Thoracic aorta (tissue), 2 donors: ENCODE measurements at regions not wholly inside any gene's neighbourhood (a gene's known extent, or its start where the extent isn't known, plus 50 kb on each side); places are given as distances from the start of the nearest gene placed in this dataset.

ENCODE experiments used
- ATAC-seq: fragments of 150-250 bp; one replicate; pipeline ENCODE4 v1.8.0; 2017; ENCODE audit warnings: low read depth; ENCODE audit not compliant: insufficient number of reproducible peaks, low FRiP score
- DNase-seq: peaks from one replicate; pipeline ENCODE4 v3.0.0-alpha.2; 2020; ENCODE audit warnings: low spot score
- H3K27ac ChIP-seq, 2 donors: fragments of 200-600 bp; sonication (generic); 1 replicate in 1 of 2; 2 replicates in 1 of 2; pipeline ENCODE4 v1.5.1; 2016; ENCODE audit warnings: mild to moderate bottlenecking in 2 of 2, moderate library complexity in 2 of 2
- H3K27me3 ChIP-seq: fragments of 200-600 bp; sonication (generic); replicated peaks from 2 replicates; pipeline ENCODE4 v1.6.0; 2016; ENCODE audit warnings: mild to moderate bottlenecking; ENCODE audit not compliant: insufficient read depth
- H3K36me3 ChIP-seq: fragments of 200-600 bp; sonication (generic); one replicate; pipeline ENCODE4 v1.5.1; 2016
- H3K4me1 ChIP-seq, 2 donors: fragments of 200-600 bp; sonication (generic); 1 replicate in 1 of 2; 2 replicates in 1 of 2; pipeline versions ENCODE4 v1.5.1 to v1.6.0; 2016; ENCODE audit warnings: low read depth in 2 of 2, mild to moderate bottlenecking in 1 of 2; ENCODE audit not compliant: control insufficient read depth in 1 of 2
- H3K4me3 ChIP-seq: fragments of 200-600 bp; sonication (generic); 2 replicates; pipeline ENCODE4 v1.5.1; 2016; ENCODE audit warnings: mild to moderate bottlenecking
- H3K9me3 ChIP-seq: fragments of 200-600 bp; sonication (generic); 2 replicates; pipeline ENCODE4 v1.5.1; 2016
- CTCF ChIP-seq: fragments of 200-600 bp; sonication (generic); IDR thresholded peaks from one replicate; pipeline ENCODE4 v1.5.1; 2019; ENCODE audit warnings: antibody characterized with exemption

GRCh38 chr6:167704396-167704901 lies 122.3 kb upstream of the AFDN start:
- no peak for TF ChIP-seq CTCF
- H3K4me1 ChIP-seq, result peaks cover 0 to under 1% of the 10 kb centered on the region in 2 donors
- no peaks in the 10 kb centered on the region for H3K36me3 ChIP-seq
- no peaks in the 10 kb centered on the region for H3K27me3 ChIP-seq
- no peaks in the 10 kb centered on the region for H3K9me3 ChIP-seq
- no peak overlapping the region for H3K27ac ChIP-seq
- no peak overlapping the region for H3K4me3 ChIP-seq
- ATAC-seq (no peak), DNase-seq (no peak)

- DNase-seq (no peak), ATAC-seq (no peak)
- H3K9me3 ChIP-seq, result no peaks in the 10 kb centered on the region
- TF ChIP-seq CTCF, result no peak
- H3K4me3 ChIP-seq, result no peak overlapping the region
- H3K36me3 ChIP-seq, result no peaks in the 10 kb centered on the region
- no peaks in the 10 kb centered on the region for H3K4me1 ChIP-seq
- no peak overlapping the region for H3K27ac ChIP-seq
- no peaks in the 10 kb centered on the region for H3K27me3 ChIP-seq
Observed at GRCh38 chr6:167705211-167705750, 121.4 kb upstream of the AFDN start.

- Histone ChIP-seq H3K27ac (no peak overlapping the region), H3K9me3 (no peaks in the 10 kb centered on the region), H3K36me3 (no peaks in the 10 kb centered on the region), H3K27me3 (no peaks in the 10 kb centered on the region), H3K4me3 (no peak overlapping the region), H3K4me1 (no peaks in the 10 kb centered on the region)
- no peak for TF ChIP-seq CTCF
- ATAC-seq (no peak), DNase-seq (no peak)
Observed at GRCh38 chr6:167706313-167707109, 120.2 kb upstream of the AFDN start.

- H3K27ac ChIP-seq, result no peak overlapping the region
- no peaks in the 10 kb centered on the region for H3K4me1 ChIP-seq
- H3K36me3 ChIP-seq, result no peaks in the 10 kb centered on the region
- H3K9me3 ChIP-seq, result no peaks in the 10 kb centered on the region
- no peaks in the 10 kb centered on the region for H3K27me3 ChIP-seq
- TF ChIP-seq CTCF, result no peak
- no peak overlapping the region for H3K4me3 ChIP-seq
- no peak for ATAC-seq
- no peak for DNase-seq
Observed at GRCh38 chr6:167707686-167708500, 118.8 kb upstream of the AFDN start.

GRCh38 chr6:167708501-167709094 lies 118.1 kb upstream of the AFDN start:
- no peak for TF ChIP-seq CTCF
- Histone ChIP-seq H3K36me3 (no peaks in the 10 kb centered on the region), H3K9me3 (no peaks in the 10 kb centered on the region), H3K4me3 (no peak overlapping the region), H3K4me1 (no peaks in the 10 kb centered on the region), H3K27ac (no peak overlapping the region), H3K27me3 (no peaks in the 10 kb centered on the region)
- no peak for ATAC-seq
- DNase-seq, result no peak
